ENCODE measurements at regions not wholly inside any gene's neighbourhood (a gene's known extent, or its start where the extent isn't known, plus 50 kb on each side); places are given as distances from the start of the nearest gene placed in this dataset.

GRCh38 chr5:89728750-89729149, 680.8 kb downstream of the CETN3 start:
- H4K91ac ChIP-seq (replicated peaks; ENCODE audit: insufficient read length, low read length) = no peak overlapping the region
- DNase-seq (ENCODE audit: low read depth in 1 of 2, low spot score in 2 of 2) = no peak
- 91% methylated on average over 5 of the region's 5 CpGs; no CpG with 5 or more reads in 1 of the 2 experiments for WGBS, 2 experiments (ENCODE audit: extremely low coverage in 1 of 2, insufficient coverage in 1 of 2, insufficient read length in 1 of 2, insufficient replicate concordance in 2 of 2, low coverage in 1 of 2, low lambda C conversion rate in 2 of 2, missing lambda C conversion rate in 1 of 2)

More at GRCh38 chr5:89728750-89729149, 680.8 kb downstream of the CETN3 start:
- no peak overlapping the region for H3K18ac ChIP-seq (ENCODE audit: extremely low read depth, low read length)
- no peaks in the 10 kb centered on the region for H3K79me2 ChIP-seq (ENCODE audit: control insufficient read depth in 1 of 2, insufficient read depth in 2 of 2, low read length in 2 of 2)
- H4K8ac ChIP-seq (ENCODE audit: extremely low read depth, insufficient read depth, low read length) = no peak overlapping the region
- no peak overlapping the region for H3K23ac ChIP-seq (ENCODE audit: insufficient read length)
- H3K4ac ChIP-seq (replicated peaks; ENCODE audit: insufficient read length, low read depth, low read length) = no peak overlapping the region
- H2AK5ac ChIP-seq (ENCODE audit: low read depth, low read length) = no peak overlapping the region
- TF ChIP-seq HDAC6 (IDR thresholded peaks at IDR 0.05; ENCODE audit: low read depth, low read length) (no peak), MAFK (IDR thresholded peaks at IDR 0.05; ENCODE audit: low read depth, low read length) (peak; percentile 62)
- H3K9me3 ChIP-seq (ENCODE audit: insufficient read depth in 2 of 2, low read depth in 1 of 2, low read length in 1 of 2) = no peaks in the 10 kb centered on the region
- no peak overlapping the region for H2BK120ac ChIP-seq (replicated peaks; ENCODE audit: low read depth, low read length)
- no peaks in the 10 kb centered on the region for H3K36me3 ChIP-seq (ENCODE audit: control insufficient read depth in 2 of 4, insufficient read depth in 4 of 4, low read length in 3 of 4)
- no peaks in the 10 kb centered on the region for H4K20me1 ChIP-seq (replicated peaks in 1 of 2; ENCODE audit: control insufficient read depth in 1 of 2, insufficient read depth in 2 of 2, low read length in 2 of 2)
- no peak overlapping the region for H3K9ac ChIP-seq (replicated peaks in 1 of 4; ENCODE audit: extremely low read depth in 1 of 4, low read depth in 3 of 4, low read length in 3 of 4)
- no peak overlapping the region for H2BK20ac ChIP-seq (ENCODE audit: low read length)
- H4K5ac ChIP-seq (ENCODE audit: insufficient read length, low read depth, low read length) = no peak overlapping the region
- H2BK12ac ChIP-seq (ENCODE audit: low read depth, low read length) = no peak overlapping the region
- no peaks in the 10 kb centered on the region for H3K27me3 ChIP-seq (replicated peaks in 1 of 4; ENCODE audit: control insufficient read depth in 3 of 4, extremely low read depth in 1 of 4, insufficient read depth in 3 of 4, low read length in 3 of 4)
- no peaks in the 10 kb centered on the region for H3K23me2 ChIP-seq (ENCODE audit: low read depth, low read length)
- FAIRE-seq = no peak
- H3K4me3 ChIP-seq (ENCODE audit: extremely low read depth in 1 of 4, insufficient read depth in 2 of 4, low read depth in 3 of 4, low read length in 4 of 4) = no peak overlapping the region
- H3K79me1 ChIP-seq (ENCODE audit: low read depth, low read length) = no peaks in the 10 kb centered on the region
- ChIA-PET POLR2A (ENCODE audit: partially characterized antibody) (no interaction called here), CTCF (ENCODE audit: partially characterized antibody) (interaction anchor here (0.6 to 1.4 kb wide), 2 partner anchors 24 to 81 kb away, joined by 3 to 4 read pairs; no protein-coding TSS in a partner anchor)
- H2BK15ac ChIP-seq (ENCODE audit: low read length) = no peak overlapping the region
- no peaks in the 10 kb centered on the region for H3K4me1 ChIP-seq (replicated peaks in 1 of 4; ENCODE audit: control insufficient read depth in 3 of 4, insufficient read depth in 4 of 4, low read length in 3 of 4)
- no peak overlapping the region for H3K14ac ChIP-seq (ENCODE audit: insufficient read length)
- H3K4me2 ChIP-seq (ENCODE audit: insufficient read depth in 1 of 2, low read depth in 2 of 2, low read length in 2 of 2) = no peak overlapping the region
- H3K56ac ChIP-seq (replicated peaks; ENCODE audit: insufficient read length, low read depth, low read length) = no peak overlapping the region
- no peak overlapping the region for H3K27ac ChIP-seq (ENCODE audit: low read depth, low read length)
- H2AFZ ChIP-seq (ENCODE audit: low read length) = no peak overlapping the region
- no peak overlapping the region for H2BK5ac ChIP-seq (ENCODE audit: low read depth, low read length)
